ENCODE measurements at regions not wholly inside any gene's neighbourhood (a gene's known extent, or its start where the extent isn't known, plus 50 kb on each side); places are given as distances from the start of the nearest gene placed in this dataset.
"Not testable (repeated sequence)": the region's sequence is repeated elsewhere in the genome, so short reads cannot be mapped to it uniquely, and the experiment has no call there.

DNA sequence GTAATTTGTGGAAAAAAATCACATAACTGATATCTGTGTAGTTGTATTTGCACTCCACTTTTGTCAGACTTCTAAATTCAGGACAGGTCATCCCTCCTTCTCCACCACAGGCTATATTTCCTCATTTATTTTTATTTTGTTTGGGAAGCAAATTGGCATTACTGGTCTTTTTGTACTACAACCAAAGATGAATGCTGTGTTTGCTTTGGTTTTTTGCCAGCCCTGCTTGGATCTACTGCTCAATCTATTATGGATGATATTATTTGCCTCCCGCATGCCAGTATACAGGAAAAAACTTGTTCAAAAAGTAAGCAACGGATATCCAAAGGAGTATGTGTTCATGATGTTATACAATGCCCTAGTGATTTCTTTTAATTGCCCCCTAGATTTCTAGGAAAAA is 948.8 kb downstream of the TRHDE start:
- DNase-seq = no peak

DNA sequence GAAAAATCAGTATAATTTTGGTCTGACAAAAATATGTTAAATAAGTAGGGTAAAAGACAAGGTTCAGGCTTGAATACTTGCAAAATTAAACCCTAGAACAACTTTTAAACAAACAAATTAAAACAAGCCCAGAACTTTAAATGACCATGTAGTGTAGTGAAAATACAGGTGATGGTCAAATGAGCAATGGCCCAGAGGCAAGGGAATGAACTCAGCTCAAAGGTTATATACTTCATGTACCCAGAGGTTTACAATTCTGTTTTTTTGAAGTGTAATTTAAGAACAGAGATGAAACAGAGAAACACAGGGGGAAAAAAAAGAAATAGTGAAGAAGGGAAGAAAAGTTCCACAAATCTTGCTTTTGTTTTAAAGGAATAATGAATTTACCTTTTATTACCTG is 949.2 kb downstream of the TRHDE start:
- no peak for DNase-seq

DNA sequence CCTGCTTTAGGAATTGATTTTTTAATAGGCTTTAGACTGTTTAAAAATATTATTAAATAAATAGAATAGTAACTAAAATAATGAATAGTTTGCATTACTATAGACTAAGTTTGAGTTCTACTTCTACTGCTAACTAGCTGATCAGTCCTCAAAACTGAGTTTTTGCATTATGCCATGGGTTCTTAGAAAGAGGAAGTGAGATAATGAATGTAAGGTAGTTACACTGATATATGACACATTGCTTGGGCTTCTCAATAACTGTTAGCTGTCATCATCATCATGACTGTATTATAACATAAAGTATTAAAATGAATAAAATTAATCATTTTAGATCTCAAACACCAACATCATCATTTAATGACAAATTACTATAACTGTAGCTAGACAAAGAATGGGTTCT is 949.7 kb downstream of the TRHDE start:
- no peak for DNase-seq

DNA sequence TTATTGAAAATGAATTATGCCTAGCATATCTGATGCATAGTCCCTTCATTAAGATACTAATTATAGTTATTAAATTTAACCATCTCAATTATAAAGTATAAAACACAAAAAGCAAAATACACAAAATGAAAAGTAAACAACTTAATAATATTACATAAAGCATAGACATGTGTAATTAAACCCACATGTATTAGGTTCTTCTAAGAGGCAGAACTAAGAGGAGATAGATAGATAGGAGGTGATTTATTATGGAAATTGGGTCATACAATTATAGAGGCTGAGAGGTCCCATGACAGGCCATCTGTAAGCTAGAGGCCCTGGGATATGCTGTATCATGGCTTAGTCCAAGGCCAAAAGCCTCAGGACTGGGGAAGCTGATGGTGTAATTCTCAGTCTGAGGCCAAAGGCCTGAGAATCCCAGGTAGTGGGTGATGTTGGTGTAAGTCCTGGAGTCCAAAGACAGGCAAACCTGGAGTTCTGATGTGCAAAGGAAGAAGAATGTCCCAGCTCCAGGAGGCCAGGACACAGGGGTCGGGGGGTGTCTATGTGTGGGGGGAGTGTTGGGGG is 953.3 kb downstream of the TRHDE start:
- no peak for DNase-seq

DNA sequence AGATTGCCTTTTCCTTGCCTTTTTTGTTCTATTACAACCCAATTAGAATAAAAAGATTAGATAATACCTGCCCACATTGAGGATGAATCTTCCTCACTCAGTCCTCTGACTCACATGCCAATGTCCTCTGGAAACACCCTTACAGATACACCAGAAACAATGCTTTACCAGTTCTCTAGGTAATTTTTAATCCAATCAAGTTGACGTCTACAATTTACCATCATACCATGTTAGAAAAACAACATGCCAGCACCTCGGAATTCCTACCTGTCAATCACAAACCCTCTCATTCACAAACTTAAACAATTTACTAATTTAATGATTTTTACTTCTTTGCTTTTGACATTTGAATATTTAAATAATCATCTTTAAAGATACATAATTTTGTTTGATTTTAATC is 953.8 kb downstream of the TRHDE start:
- DNase-seq = no peak

DNA sequence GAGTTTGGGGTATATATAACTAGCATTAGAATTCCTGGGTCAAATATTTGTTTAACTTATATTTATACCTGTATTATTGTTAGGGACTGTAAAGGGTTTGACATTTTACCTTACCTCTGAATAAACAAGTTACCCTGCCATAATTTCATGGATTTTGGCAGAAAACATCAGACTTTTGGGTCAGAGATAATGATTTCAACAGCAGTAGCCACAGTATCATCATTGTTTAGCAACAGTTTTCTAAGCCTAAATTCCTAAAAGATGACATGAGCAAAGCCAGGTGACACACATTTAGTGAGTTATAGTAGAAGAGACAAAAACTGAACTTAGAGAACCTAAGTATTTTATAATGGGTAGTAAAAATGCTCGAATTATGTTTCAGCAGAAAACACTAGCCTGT is 954.4 kb downstream of the TRHDE start:
- DNase-seq = no peak

DNA sequence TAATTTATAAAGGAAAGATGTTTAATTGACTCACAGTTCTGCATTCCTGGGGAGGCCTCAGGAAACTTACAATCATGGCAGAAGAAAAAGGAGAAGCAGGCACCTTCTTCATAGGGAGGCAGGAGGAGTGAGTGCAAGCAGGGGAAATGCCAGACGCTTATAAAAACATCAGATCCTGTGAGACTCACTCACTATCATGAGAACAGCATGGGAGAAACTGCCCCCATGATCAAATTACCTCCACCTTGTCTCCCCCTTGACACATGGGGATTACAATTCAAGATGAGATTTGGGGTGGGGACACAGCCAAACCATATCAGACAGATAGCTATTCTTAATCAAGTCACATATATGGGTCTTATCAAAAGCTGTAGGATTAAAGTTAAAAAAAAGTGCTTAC is 956.7 kb downstream of the TRHDE start:
- DNase-seq = not testable (repeated sequence)

DNA sequence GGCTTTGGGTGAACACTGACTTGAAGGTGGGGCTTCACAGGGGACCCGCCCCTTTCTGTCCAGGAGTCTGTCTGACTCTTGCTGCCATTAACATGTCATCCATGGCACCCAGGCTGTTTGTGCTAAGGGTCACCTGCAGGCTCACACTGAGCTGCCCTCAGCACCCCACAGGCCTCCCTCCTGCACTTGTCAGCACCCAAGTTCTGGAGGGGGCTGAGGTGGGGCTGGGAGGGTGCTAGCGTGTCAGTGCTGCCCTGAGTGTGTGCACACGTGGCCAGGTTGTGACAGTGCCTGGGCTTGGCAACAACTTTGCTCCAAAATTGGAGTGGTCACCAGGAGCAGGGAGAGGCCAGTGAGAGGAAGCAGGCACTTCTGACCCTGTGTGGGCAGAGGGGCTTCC is 963.2 kb downstream of the TRHDE start:
- DNase-seq = no peak

DNA sequence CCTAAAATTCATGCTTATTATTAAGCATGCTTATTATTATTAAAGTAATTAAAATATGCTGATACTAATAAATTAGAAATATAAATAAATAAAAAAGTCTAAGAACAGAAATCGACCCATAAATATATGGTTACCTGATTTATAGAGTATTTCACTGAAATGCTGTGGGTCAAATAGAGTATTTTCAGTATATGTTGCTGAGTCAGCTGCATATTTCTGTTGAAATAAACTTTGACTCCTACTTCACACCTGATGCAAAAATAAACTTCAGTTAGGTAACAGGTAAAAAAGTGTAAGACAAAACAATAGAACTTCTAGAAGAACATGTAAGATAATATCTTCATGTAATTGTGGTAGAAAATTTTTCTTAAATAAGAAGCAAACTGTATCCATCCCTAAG is 967.9 kb downstream of the TRHDE start:
- no peak for DNase-seq

DNA sequence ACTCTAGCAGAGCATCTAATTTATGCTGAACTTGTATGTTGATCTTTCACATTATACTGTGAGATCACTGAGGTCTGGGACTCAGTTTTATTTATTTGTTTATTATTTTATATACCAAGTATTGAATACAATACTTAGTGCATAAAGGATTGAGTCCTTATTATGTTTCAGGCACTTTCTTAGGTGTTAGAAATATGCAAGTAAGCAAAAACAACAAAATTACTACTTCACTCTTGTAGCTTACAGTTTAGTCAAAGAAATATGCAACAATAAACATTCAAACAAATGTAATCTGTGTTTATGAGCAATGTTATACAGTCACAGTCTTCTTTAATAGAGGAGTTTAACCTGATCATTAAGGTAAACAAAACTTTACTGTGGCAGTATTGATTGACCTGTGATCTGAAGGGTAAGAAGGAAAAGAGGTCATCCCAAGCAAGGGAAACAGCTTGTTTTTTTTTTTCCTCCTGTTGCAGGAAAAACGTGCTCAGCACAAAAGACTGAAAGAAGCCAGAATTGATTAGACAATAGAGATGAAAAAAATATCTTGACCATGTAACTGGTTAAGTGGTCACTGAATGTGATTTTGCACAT is 990.7 kb downstream of the TRHDE start:
- DNase-seq = no peak

DNA sequence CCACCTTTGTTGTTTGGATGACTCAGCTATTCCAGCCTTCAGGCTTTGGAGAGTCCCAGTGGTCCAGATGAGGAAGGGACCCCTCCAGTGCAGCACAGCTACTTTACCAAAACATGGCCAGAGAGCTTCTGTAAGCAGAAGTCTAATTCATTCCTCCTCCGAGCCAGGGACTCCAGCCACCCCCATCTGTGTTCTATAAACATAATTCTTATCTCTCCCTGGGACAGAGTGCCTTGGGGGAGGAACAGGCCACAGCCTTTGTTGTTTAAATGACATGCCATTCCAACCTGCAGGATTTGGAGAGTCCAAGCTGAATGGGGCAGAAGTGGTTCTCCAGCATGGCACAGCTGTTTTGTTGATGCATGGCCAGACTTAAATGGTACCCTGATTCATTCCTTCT is 994.0 kb downstream of the TRHDE start:
- no peak for DNase-seq

DNA sequence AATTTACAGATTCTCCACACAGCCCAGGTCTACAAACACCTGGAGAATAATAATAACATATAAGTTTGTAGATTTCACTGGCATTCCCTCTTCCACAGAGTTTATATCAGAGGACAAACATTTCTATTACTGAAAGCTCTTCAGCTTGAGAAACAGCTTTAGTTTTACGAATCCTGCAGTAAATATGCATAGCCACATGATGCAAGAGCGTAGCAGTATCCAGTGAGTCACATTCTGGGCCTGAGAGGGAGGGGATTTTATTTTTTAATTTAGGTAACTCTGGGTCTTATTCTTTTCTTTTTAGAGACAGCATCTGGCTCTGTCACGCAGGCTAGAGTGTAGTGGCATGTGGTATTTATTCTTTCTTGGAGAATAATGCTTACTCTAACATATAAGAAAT is 1002.8 kb downstream of the TRHDE start:
- DNase-seq = no peak

DNA sequence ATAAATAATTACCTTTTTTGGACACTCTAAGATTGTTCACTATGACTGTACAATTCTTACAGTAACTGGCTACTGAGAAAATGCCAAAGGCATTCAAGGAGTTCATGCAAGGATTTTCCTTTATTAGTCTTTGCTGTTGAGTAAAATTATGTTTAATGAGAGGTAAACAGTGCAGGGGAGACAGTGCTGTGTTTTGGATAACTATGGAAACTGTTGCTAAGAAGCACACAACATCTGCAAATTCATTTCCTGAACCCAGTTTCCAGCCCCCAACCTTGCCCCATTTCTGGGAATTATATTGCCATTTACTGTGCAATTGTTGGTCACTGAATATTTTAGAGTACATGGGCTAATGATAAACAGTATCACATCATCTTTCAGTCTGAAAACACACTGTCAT is 1005.8 kb downstream of the TRHDE start:
- no peak for DNase-seq

DNA sequence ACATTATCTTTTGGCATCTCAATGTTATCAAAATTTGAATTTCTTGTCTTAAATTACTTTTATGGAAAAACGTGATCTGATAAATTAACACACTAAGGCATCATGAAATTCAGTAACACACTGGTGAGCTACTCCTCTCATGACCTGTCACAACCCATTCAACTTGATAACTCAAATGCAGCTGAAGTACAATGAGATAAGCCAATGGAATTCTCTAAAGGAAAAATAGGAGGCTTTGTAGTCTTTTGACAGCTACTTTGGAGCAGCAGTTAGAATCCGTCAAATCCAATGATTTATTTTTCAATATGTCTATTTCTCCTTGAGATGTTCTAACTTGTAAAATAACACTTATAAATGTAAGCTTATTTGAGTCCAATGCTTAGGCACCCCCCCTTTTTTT is 1029.4 kb downstream of the TRHDE start:
- DNase-seq = no peak

DNA sequence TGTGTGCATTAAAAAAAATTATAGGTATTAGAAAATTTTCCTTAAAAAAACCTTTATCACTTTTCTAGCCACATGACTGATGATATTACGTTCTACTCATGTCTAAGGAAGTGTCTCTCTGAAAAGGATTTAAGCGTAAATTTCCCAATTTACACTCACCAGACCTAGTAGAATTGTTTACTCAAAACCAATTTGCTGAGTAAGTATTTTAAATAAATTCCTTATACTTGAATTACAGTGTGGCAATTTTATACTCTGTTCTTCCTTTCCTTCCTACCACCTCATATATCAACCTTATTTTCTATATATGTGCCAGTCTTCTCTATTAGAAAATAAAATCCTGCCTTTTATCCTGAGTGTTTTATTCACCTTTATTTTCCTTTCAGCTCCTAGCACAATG is 1035.1 kb downstream of the TRHDE start:
- no peak for DNase-seq

DNA sequence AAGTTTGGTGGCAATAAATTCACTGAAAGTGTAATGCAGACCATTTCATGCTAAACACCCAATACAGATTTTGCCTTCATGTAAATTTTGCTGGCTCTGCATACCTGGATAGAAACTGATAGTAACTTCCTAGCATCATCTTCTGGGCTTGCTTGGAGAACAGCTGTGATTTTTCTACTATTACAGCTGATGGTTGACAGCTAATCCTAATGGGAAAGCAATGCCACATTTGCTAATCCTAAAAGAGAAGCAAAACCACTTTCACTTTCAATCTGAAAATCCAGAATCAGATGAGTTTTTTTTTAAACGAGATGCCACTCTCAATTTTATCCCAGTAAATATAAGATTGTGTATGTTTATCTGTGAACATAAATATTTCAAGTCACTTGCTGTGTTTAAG is 1035.9 kb downstream of the TRHDE start:
- DNase-seq = no peak

DNA sequence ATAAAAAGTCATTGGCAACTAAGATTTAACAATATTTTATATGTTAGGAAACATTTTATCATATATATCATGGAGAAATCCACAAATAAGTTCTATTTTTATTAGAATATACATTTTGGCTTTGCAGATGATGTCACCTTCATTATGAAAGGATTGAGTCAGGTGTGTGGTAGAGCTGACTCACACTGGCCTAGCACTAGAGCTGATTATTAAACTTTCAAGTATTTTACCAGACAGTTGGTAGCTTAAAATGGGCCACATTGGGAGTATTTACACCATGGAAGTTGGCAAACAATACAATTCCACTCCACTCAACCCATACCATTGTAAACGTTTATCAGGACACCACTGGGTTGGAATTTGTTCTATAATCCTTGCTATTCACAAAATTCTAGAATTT is 1036.6 kb downstream of the TRHDE start:
- DNase-seq = no peak

DNA sequence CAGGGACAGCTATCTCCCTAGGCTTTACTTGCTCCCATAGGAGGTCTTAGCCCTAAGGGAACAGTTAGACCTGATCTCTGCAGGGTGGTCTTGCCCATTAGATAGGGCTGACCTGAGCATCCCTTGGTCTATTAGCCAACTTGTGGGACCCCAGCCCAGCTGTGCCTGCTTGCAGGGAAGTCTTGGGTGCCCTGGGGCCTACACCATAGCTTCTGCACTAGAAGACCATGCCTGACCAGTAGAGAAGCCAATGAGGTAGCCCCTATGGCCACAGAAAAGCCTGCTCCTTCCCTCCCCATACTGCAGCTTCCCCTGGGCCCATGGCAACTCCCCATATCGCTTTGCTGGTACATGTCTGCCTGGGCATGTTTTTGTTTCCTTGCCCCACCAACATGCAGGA is 1049.1 kb downstream of the TRHDE start:
- DNase-seq = no peak

DNA sequence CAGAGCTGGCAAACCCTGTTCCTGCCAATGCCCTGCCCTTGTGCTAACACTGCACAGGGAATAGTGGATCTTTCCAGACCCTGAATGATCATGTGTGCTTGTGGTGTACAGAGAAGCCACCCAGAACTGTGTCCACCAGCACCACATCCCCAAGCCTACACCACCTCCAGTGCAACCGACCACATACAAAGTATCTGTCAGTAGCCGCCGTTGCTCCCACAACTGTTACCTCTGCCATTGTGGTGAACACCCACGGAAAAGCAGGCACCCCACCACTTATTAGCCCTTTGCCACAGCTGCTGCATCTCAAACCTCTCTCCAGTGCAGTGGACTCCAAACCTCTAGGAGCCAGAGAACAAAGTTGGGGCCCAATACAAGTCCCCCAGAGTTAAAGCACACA is 1049.6 kb downstream of the TRHDE start:
- no peak for DNase-seq

DNA sequence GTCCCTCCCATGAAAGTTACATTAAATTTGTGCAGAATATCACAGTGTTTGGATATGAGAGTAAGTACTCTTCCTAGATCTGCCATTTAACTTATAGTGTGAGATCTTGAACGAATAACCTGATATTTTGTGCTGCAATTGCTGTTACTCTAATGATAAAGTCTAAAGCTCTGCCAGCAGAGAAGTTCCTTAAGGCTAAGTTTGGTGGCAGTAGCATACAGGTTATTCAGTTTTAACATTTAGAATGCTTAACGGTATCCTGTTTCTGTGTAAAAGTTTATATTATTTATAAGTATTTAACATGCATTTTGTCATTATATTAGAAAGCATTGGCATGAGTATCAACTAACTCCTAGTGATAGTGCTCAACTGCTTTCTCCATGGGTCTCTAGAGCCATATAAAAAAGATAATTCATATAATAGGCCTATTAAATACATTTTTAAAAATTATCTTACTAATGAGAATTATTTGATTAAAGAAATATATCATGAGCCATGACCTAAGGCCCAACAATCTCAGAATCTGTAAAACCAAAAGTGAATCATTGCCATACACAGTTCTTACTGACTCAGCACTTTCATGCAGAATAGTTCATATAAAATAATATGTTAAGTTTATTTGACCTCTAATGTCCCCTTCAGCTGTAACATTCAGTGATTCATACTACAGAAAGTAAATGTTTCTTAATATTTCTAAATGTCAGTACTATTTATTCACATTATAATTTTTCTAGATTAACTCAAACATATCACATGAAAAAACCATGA is 1058.6 kb downstream of the TRHDE start:
- DNase-seq = no peak

DNA sequence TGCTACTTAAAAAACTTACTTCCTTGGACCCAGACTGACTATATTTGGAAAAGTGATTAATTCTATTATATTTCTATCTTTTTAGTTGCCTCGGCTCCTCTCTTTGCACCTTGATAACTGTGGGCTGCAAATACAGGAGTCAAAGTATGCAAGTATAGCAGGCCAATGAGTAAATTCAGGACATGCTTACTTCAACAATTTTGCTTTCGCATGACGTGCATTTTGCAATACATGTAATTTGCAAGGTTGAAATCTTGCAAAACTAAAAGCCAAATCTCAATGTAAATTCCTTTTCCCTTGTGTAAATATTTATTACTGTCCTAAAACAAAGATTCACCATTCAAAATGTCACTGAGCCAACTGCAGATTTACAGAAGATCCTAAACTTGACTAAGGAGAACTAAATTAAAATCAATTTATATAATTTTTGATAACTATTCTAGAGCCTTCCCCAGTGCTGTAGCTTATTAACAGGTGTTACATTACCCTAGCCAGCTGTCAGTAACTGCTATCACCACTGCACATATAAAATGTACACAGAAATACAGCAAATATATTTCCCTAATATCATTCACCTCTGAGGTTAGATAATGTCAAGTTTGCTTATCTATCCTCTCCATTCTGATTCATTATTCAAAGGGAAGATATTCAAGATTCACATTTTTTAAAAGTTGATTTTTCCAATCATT is 1069.5 kb downstream of the TRHDE start:
- DNase-seq = no peak

DNA sequence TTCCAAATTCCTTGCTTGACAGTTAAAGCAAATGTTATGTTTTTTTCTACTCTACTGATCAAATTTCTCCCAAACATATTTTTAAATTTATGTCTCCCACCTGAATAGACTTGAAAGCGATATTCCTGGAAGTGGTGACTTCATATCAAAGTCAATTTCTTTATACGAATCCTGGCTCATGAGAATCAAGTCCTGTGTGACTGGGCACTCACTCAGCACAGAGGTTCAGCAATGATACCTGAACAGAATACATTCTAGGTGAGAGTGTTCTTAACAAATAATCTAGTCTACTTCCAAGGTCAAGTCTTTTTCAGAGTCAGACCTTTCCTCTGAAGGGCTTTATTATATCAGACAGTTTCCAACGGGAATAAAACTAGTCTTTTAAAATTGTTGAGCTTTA is 1070.6 kb downstream of the TRHDE start:
- DNase-seq = no peak

DNA sequence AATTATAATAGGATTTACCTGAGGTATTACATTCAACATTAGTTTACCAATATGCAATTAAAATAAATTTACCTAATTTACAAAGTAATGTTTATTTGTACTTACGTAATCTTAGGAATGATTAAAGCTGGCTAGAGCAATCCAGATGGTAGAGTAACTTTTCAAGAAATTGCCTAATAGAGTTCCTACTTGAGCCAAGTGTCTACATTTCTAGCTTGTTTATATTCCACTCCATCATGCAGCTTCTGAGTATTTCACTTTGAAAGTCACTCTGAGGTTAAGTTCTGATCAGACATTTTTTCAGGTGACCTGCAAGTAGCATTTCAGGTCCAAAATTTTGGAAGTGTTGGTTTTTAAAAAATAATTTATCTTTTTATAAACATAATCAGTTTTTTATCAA is 1080.7 kb downstream of the TRHDE start:
- no peak for DNase-seq

Data from occipital lobe (tissue), 1 donor.